PC-9 (cell line): ENCODE measurements at regions not wholly inside any gene's neighbourhood (a gene's known extent, or its start where the extent isn't known, plus 50 kb on each side); places are given as distances from the start of the nearest gene placed in this dataset.

Experiments
- EZH2 ChIP-seq: fragments of 200-600 bp; sonication (generic); IDR thresholded peaks from 2 replicates; pipeline ENCODE4 v1.8.0; 2017; ENCODE audit warnings: antibody characterized with exemption, low read depth
- TF ChIP-seq, protein P1 (sequence below): fragments of 200-600 bp; sonication (generic); conservative IDR thresholded peaks from 2 replicates; pipeline ENCODE4 v1.6.1; 2017; ENCODE audit warnings: mixed run types, antibody characterized with exemption, mild to moderate bottlenecking, moderate library complexity

- TF ChIP-seq EZH2, result no peak
- TF ChIP-seq, protein P1, sequence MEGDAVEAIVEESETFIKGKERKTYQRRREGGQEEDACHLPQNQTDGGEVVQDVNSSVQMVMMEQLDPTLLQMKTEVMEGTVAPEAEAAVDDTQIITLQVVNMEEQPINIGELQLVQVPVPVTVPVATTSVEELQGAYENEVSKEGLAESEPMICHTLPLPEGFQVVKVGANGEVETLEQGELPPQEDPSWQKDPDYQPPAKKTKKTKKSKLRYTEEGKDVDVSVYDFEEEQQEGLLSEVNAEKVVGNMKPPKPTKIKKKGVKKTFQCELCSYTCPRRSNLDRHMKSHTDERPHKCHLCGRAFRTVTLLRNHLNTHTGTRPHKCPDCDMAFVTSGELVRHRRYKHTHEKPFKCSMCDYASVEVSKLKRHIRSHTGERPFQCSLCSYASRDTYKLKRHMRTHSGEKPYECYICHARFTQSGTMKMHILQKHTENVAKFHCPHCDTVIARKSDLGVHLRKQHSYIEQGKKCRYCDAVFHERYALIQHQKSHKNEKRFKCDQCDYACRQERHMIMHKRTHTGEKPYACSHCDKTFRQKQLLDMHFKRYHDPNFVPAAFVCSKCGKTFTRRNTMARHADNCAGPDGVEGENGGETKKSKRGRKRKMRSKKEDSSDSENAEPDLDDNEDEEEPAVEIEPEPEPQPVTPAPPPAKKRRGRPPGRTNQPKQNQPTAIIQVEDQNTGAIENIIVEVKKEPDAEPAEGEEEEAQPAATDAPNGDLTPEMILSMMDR, result no peak
These were observed 220.0 kb upstream of the UBE2E2 start for GRCh38 chr3:22982981-22983587.
